AG04449 (cell line): ENCODE measurements at regions not wholly inside any gene's neighbourhood (a gene's known extent, or its start where the extent isn't known, plus 50 kb on each side); places are given as distances from the start of the nearest gene placed in this dataset.

ENCODE experiments used
- CTCF ChIA-PET: fragments of 350-600 bp; formaldehyde crosslinking; extraction: SDS; loops from one replicate; lab custom pipeline; 2021; ENCODE audit warnings: antibody characterized with exemption; lab: Yijun Ruan, JAX
- POLR2A ChIA-PET: fragments of 400-600, 350-600 bp; formaldehyde crosslinking; extraction: SDS; loops from one replicate; lab custom pipeline; 2020; ENCODE audit warnings: antibody characterized with exemption, inconsistent platforms; lab: Yijun Ruan, JAX
- DNase-seq: peaks from one replicate; pipeline ENCODE4 v3.0.0-alpha.2; 2010; ENCODE audit warnings: low read depth, low spot score
- H3K4me3 ChIP-seq: 2 replicates; pipeline ENCODE4 v1.5.1; 2011; ENCODE audit warnings: low read depth, mild to moderate bottlenecking, control low read depth, low read length
- CTCF ChIP-seq: IDR thresholded peaks from one replicate; pipeline ENCODE4 v1.5.1; 2011; ENCODE audit warnings: mild to moderate bottlenecking, moderate library complexity, low read length, control low read depth, inconsistent platforms; ENCODE audit not compliant: insufficient read depth; ENCODE audit errors: missing control alignments

DNA sequence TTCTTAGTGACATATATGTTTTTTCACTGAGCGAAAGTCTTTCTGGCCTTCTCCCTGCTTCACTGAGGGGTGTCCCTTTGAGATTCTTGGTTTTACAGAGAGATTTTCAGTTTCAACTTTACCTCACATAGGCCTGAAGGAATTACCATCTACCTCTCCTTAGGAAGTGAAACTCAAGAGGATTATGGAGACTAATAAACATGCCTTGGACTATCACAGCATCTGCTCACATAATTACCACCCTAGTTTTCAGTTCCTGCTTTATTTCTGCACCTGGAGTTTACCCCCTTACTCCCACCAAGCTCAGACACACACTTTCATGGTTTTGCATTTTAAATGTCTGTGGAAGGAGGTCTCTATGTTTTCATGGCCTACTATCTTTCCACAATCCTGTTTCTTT lies 118.3 kb upstream of the SCAF11 start:
- no peak for TF ChIP-seq CTCF
- POLR2A ChIA-PET: no interaction called here
- no peak for DNase-seq
- no peak overlapping the region for H3K4me3 ChIP-seq
- CTCF ChIA-PET: interaction anchor here (1.0 to 1.7 kb wide), 3 partner anchors 16 to 346 kb away, joined by 3 to 9 read pairs (median 4); no protein-coding TSS in a partner anchor

- TF ChIP-seq CTCF: no peak
- no peak for DNase-seq
- H3K4me3 ChIP-seq: no peak overlapping the region
- ChIA-PET POLR2A (no interaction called here), CTCF (interaction anchor here (1.6 kb wide), 1 partner anchor 20 kb away, joined by 4 read pairs; no protein-coding TSS in a partner anchor)
These were observed 117.2 kb upstream of the SCAF11 start for GRCh38 chr12:46107591-46107990.

GRCh38 chr12:46105735-46106134 lies 115.4 kb upstream of the SCAF11 start:
- POLR2A ChIA-PET: no interaction called here
- no peak for DNase-seq
- no peak overlapping the region for H3K4me3 ChIP-seq
- TF ChIP-seq CTCF: no peak
- CTCF ChIA-PET: interaction anchor here (1.0 kb wide), 1 partner anchor 19 kb away, joined by 3 read pairs; no protein-coding TSS in a partner anchor

- ChIA-PET CTCF (interaction anchor here (1.7 to 2.4 kb wide), 2 partner anchors 21 to 34 kb away, joined by 3 to 13 read pairs; no protein-coding TSS in a partner anchor), POLR2A (no interaction called here)
- no peak overlapping the region for H3K4me3 ChIP-seq
- DNase-seq: no peak
- no peak for TF ChIP-seq CTCF
These were observed 113.4 kb upstream of the SCAF11 start for GRCh38 chr12:46103559-46104383.

- ChIA-PET CTCF (no interaction called here), POLR2A (no interaction called here)
- DNase-seq: no peak
- no peak overlapping the region for H3K4me3 ChIP-seq
- no peak for TF ChIP-seq CTCF
These were observed 111.1 kb upstream of the SCAF11 start for GRCh38 chr12:46101485-46101869.
